Activated CD8-positive, alpha-beta memory T cell treated with anti-CD3 and anti-CD28 coated beads, Interleukin-2, amount 50 U/mL, for 48 hours (primary cell): ENCODE measurements at regions not wholly inside any gene's neighbourhood (a gene's known extent, or its start where the extent isn't known, plus 50 kb on each side); places are given as distances from the start of the nearest gene placed in this dataset.
"Not testable (repeated sequence)": the region's sequence is repeated elsewhere in the genome, so short reads cannot be mapped to it uniquely, and the experiment has no call there.

Experiments used
- DNase-seq: peaks from one replicate; pipeline ENCODE4 v3.0.0-alpha.2; 2020

DNA sequence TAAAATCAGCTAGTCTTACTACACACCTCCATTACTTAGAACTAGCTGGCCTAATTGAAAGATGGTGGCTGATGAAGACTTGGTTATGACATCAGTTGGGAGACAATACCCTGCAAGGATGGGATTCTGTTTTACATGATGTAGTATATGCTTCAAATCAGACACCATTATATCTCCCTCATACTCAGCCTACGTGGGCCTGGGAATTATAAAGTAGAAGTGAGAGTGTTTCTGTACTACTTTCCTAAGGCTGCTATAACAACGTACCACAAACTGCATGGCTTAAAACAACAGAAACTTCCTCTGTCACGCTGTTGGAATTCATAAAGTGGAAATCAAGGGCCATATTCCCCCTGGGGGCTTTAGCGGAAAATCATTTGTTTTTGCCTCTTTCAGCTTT lies 190.4 kb downstream of the PAH start:
- no peak for DNase-seq

DNA sequence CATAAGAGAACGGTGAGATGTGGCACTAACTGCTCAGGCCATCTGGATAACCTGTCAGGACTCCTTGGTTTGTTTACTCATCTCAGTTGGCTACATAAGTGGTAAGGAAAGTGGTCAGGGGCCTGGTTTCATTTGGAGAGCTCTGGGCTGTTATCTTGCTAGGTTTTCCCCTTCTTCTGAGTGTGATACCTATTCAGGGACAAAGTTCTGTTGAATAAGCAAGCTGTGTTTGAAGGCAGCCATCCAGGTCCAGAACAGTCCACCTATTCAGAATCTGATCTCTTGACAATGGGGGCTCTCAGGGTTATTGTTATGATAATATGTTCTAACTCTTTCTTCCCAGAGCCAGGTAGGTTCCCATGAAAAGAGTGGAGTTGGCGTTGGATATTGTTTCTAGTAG lies 194.9 kb downstream of the PAH start:
- DNase-seq = no peak

GRCh38 chr12:102708108-102708507 lies 208.9 kb downstream of the PAH start:
- DNase-seq = no peak

DNA sequence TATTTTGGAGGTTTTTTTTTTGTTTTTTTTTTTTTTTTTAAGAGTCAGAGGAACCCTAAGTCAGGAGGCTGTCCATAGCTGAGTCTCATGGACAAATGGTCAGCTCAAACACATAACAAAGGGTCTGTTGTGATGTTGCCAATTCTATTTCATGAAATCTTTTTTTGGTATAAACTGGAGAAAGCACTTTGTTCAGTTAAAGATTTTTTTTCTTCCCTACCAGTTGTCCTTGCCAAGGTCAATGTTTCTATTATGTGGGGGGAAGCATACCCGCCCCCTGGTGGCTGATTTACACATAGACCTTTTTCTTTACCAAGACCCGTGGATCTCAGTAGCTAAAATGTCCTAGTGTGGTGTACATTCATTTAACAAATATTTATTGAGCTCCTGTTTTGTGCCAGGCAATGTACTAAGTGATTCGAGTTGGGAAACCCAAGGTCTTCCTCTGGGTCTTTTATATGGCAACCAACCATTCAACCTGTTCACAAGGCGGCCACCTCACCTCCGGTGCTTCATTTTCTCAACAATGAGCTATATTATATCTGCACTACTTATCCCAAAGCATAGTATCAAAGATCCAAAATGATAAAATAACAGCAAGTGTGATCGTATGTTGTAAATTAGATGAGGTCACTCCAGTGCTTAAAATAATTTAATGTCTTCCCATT lies 214.5 kb downstream of the PAH start:
- DNase-seq = peak; percentile 54

GRCh38 chr12:102696045-102696444 lies 215.7 kb upstream of the IGF1 start:
- no peak for DNase-seq

DNA sequence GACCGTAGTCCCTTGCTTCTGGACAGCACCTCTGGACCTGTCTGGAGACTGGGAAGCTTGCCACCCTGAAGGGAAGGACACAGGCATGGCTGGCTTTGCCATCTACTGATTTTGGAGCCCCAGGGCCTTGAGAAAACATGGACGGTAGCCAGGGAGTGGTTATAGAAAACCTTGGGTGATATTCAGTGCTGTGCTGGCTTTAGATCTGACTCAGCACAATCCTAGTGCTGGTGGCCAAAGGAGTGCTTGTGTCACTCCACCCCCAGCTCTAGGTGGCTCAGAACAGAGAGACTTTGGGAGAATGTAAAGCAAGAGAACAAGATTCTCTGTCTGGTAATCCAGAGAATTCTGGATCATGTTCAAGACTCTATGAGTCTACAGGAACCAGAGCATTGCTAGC lies 214.5 kb upstream of the IGF1 start:
- DNase-seq = no peak

DNA sequence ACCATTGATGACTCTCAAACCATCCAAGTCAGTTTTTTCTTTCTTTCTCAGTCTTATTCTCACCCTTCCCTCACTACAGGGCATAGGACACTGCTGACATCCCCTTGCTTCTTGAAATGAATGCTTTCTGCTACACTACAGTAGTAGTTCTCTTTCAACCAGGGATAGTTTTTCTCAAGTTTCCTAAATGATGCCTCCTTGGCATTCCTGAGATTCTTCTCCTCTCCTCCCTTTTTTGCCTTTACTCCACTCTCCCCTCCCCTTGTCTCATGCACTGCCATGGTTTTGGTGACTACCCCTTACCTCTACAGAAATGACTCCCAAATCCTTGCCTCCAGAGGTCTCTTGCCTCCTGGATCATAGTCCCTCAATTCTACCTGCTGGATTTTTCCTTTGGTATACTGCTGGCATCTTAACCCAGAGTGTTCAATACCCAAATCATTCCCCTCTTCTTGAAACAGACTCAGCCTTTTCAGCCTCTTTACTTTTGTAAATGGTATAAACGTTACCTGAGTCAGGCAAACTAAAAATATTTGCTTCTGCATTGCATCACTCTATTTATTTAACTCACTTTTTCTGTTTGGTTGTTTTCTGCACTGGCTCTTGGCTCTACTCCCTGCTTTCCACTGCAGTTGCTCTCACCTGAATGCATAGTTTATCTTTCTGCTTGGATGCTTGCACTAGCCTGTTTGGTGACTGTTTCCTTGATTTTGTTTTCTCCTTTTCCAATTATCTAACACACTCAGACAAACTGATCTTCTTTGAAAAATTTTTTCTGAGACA lies 211.6 kb upstream of the IGF1 start:
- DNase-seq = no peak

- no peak for DNase-seq
These were observed 209.9 kb upstream of the IGF1 start for GRCh38 chr12:102690253-102690652.

DNA sequence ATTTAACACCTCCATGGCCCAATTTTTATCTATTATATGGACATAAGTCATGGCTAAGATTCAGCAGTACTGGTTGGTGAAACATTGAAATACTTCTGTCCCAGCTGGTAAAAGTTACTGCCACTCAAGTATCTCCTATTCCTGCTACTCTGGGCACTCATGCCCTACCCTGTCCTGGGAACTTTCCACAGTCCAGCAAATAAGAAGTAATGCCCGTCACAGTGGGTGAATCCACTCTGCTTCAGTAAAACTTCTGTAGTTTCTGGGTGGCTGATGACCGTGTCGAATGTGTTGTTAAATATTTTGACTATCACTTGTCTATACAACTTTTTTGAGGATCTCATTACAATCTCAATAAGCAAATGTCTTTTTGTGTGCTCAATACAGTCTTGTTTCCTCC lies 209.3 kb upstream of the IGF1 start:
- no peak for DNase-seq

GRCh38 chr12:102687523-102687922 lies 207.2 kb upstream of the IGF1 start:
- DNase-seq = no peak

DNA sequence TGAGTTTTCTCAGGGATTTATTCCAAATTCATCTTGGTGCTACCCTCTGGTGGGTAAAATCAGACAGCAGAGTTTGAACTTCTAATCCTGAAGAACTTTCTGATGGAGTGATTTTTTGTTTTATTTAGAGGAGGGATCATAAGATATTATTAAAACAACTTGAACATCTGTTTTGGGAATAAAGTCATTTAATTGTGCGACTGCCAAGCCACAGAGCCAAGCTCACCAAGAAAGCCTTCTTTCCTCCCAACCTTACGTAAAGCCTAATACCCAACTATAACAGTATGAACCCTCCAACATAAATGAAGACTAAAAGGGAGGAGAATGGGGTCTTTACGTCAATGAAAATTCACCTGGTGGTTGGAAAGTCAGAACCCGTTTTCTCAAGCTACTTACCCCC lies 205.5 kb upstream of the IGF1 start:
- DNase-seq = no peak

- DNase-seq = no peak
These were observed 204.8 kb upstream of the IGF1 start for GRCh38 chr12:102685172-102685571.

- no peak for DNase-seq
These were observed 202.3 kb upstream of the IGF1 start for GRCh38 chr12:102682366-102683289.

GRCh38 chr12:102681747-102682146 lies 201.4 kb upstream of the IGF1 start:
- DNase-seq = no peak

- DNase-seq = no peak
These were observed 200.9 kb upstream of the IGF1 start for GRCh38 chr12:102681309-102681708.

GRCh38 chr12:102680304-102680703 lies 199.9 kb upstream of the IGF1 start:
- DNase-seq = no peak

- no peak for DNase-seq
These were observed 196.4 kb upstream of the IGF1 start for GRCh38 chr12:102676812-102677211.

DNA sequence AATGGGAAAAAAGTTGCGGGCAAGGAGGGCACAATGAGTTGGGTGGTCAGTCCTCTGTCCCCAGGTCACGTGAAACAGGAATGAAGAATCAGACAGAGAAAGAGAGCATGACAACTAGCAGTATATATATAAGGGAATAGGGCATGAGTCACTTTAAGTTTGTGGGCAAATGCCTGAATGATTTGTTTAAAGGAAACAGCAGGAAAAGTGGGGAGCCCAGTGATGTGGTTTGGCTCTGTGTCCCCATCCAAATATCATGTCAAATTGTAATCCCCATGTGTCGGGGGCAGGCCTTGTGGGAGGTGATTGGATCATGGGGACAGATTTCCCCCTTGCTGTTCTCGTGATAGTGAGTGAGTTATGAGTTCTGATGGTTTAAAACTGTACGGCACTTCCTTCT lies 195.3 kb upstream of the IGF1 start:
- no peak for DNase-seq

DNA sequence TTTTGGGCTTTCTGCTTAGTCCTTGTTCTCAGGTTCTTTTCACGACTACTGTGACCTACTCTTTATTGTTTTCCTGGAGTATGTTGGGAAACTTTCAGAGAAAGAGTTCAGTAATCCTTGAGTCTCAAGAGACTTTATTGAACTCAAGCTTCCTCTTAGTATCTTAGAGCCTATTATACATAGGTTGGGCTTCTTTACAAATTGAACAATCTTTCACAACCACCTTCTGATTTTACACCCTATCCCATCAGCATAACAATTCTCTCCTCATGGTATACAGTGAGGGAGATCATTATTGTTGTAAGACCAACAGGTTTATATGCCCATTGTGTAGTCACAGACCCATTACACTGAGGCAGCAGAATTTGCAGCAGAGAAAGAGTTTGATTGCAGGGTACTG lies 193.2 kb upstream of the IGF1 start:
- no peak for DNase-seq

- DNase-seq = not testable (repeated sequence)
These were observed 191.8 kb upstream of the IGF1 start for GRCh38 chr12:102672212-102672611.

GRCh38 chr12:102669056-102669455 lies 188.7 kb upstream of the IGF1 start:
- no peak for DNase-seq

DNA sequence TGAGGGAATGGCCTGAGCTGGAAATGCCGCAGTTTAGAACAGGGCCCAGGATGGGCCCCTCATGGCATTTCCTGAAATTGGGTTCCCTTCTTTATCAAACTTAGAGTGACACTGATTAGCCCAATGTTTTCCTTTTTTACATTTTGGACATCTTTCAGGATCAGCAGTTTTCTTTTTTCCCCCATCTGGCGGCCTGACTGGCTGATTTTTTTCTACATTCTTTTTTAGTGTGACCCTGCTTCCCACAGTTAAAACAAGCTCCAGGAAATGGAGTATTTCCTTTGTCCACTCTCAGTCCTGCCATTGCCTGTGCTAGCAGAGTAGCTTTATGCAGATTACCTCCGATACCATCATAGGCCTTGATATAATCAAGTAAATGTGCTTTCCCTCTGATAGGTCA lies 185.8 kb upstream of the IGF1 start:
- not testable (repeated sequence) for DNase-seq

DNA sequence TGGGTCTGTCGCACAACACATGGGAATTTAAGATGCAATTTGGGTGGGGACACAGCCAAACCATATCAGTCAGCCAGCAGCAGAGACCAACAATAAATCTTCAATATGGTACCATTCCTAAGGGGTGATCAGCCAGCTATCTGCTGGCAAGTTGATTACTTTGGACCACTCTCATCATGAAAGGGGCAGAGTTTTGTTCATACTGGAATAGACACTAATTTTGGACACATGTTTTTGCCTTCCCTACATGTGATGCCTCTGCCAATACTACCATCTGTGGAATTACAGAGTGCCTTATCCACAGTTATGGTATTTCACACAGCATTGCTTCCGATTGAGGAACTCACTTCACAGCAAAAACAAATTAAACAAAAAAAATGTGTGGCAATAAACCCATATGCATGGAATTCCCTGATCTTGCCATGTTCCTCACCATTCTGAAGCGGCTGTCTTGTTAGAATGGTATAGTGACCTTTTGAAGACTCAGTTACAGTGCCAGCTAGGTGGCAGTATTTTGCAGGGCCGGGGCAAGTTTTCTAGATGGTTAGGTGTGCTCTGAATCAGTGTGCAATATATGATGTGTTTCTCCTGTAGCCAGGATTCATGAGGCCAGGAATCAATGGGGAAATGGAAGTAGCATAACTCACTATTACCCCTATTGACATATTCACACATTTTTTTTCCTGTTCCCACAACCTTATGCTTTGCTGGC lies 179.0 kb upstream of the IGF1 start:
- DNase-seq = no peak
